A549 (cell line): ENCODE measurements at regions not wholly inside any gene's neighbourhood (a gene's known extent, or its start where the extent isn't known, plus 50 kb on each side); places are given as distances from the start of the nearest gene placed in this dataset.
"Not testable (repeated sequence)": the region's sequence is repeated elsewhere in the genome, so short reads cannot be mapped to it uniquely, and the experiment has no call there.

ENCODE experiments used
- CBX8 ChIP-seq: fragments of 200-600 bp; sonication (generic); IDR thresholded peaks from 2 replicates; pipeline ENCODE4 v1.6.1; 2016
- HMGXB4 ChIP-seq: fragments of 250-450 bp; sonication (Bioruptor Pico); IDR thresholded peaks from 2 replicates; pipeline ENCODE4 v1.5.0; 2021; ENCODE audit warnings: mild to moderate bottlenecking, moderate library complexity, borderline replicate concordance
- HOXA7 ChIP-seq: fragments of 250-450 bp; sonication (Bioruptor Pico); IDR thresholded peaks from 2 replicates; pipeline ENCODE4 v1.5.0; 2020; ENCODE audit warnings: mild to moderate bottlenecking, moderate library complexity
- RAD21 ChIP-seq, 2 experiments: fragments of >200 bp in 1 of 2; sonication (Bioruptor Twin) in 1 of 2; formaldehyde crosslinking in 1 of 2; IDR thresholded peaks in 1 of 2; conservative IDR thresholded peaks in 1 of 2; 2 replicates in 1 of 2; 3 replicates in 1 of 2; pipeline ENCODE4 v1.6.1; 2012 to 2018; ENCODE audit warnings: inconsistent platforms in 1 of 2
- RFX5 ChIP-seq: fragments of 450-650 bp; IDR thresholded peaks from 2 replicates; pipeline ENCODE4 v1.7.1; 2014; ENCODE audit warnings: antibody characterized with exemption, mild to moderate bottlenecking, moderate library complexity
- SMC3 ChIP-seq: fragments of >200 bp; sonication (Bioruptor Twin); formaldehyde crosslinking; IDR thresholded peaks from 3 replicates; pipeline ENCODE4 v1.6.1; 2018; ENCODE audit warnings: inconsistent platforms
- SREBF2 ChIP-seq: fragments of 450-650 bp; IDR thresholded peaks from 2 replicates; pipeline ENCODE4 v1.6.1; 2014; ENCODE audit warnings: mild to moderate bottlenecking, moderate library complexity
- TF ChIP-seq, protein P1 (sequence below): fragments of >200 bp; sonication (Bioruptor Twin); formaldehyde crosslinking; IDR thresholded peaks from 3 replicates; pipeline ENCODE4 v1.5.1; 2016
- TF ChIP-seq, protein P2 (sequence below): IDR thresholded peaks from 2 replicates; pipeline ENCODE4 v1.6.1; 2012

- TF ChIP-seq RAD21 (conservative IDR thresholded peaks at IDR 0.05 in 1 of 2, IDR thresholded peaks at IDR 0.05 in 1 of 2); RFX5; SREBF2; CBX8; HOXA7 (CRISPR knock-in tag); SMC3; HMGXB4 (CRISPR knock-in tag): not testable (repeated sequence)
- TF ChIP-seq, protein P1, sequence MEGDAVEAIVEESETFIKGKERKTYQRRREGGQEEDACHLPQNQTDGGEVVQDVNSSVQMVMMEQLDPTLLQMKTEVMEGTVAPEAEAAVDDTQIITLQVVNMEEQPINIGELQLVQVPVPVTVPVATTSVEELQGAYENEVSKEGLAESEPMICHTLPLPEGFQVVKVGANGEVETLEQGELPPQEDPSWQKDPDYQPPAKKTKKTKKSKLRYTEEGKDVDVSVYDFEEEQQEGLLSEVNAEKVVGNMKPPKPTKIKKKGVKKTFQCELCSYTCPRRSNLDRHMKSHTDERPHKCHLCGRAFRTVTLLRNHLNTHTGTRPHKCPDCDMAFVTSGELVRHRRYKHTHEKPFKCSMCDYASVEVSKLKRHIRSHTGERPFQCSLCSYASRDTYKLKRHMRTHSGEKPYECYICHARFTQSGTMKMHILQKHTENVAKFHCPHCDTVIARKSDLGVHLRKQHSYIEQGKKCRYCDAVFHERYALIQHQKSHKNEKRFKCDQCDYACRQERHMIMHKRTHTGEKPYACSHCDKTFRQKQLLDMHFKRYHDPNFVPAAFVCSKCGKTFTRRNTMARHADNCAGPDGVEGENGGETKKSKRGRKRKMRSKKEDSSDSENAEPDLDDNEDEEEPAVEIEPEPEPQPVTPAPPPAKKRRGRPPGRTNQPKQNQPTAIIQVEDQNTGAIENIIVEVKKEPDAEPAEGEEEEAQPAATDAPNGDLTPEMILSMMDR: not testable (repeated sequence)
- TF ChIP-seq, protein P2, sequence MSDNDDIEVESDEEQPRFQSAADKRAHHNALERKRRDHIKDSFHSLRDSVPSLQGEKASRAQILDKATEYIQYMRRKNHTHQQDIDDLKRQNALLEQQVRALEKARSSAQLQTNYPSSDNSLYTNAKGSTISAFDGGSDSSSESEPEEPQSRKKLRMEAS: not testable (repeated sequence)
Measured at GRCh38 chr7:47052541-47053208, 529.2 kb downstream of the TNS3 start.
